Activated naive CD4-positive, alpha-beta T cell (primary cell): ENCODE measurements at regions not wholly inside any gene's neighbourhood (a gene's known extent, or its start where the extent isn't known, plus 50 kb on each side); places are given as distances from the start of the nearest gene placed in this dataset.

Source experiments
- DNase-seq, 4 experiments: peaks; one replicate each; lab custom pipeline; 2025; lab: John Stamatoyannopoulos, UW

- no peak for DNase-seq
Observed at GRCh38 chr7:9856668-9857067, 1117.0 kb upstream of the PHF14 start.

- no peak for DNase-seq
Observed at GRCh38 chr7:9863545-9863944, 1110.1 kb upstream of the PHF14 start.

GRCh38 chr7:9869151-9869550 lies 1104.5 kb upstream of the PHF14 start:
- no peak for DNase-seq

- no peak for DNase-seq
Observed at GRCh38 chr7:9869566-9869965, 1104.1 kb upstream of the PHF14 start.

GRCh38 chr7:9870674-9871073 lies 1103.0 kb upstream of the PHF14 start:
- DNase-seq = no peak

GRCh38 chr7:9874182-9874581 lies 1099.5 kb upstream of the PHF14 start:
- DNase-seq = no peak

GRCh38 chr7:9876053-9876452 lies 1097.6 kb upstream of the PHF14 start:
- no peak for DNase-seq

- DNase-seq = no peak
Observed at GRCh38 chr7:9889554-9889953, 1084.1 kb upstream of the PHF14 start.

- DNase-seq = no peak
Observed at GRCh38 chr7:9890092-9890491, 1083.6 kb upstream of the PHF14 start.

- DNase-seq = no peak
Observed at GRCh38 chr7:9891056-9891455, 1082.6 kb upstream of the PHF14 start.

- no peak for DNase-seq
Observed at GRCh38 chr7:9900339-9900738, 1073.3 kb upstream of the PHF14 start.

- DNase-seq = no peak
Observed at GRCh38 chr7:9921326-9921725, 1052.3 kb upstream of the PHF14 start.

GRCh38 chr7:9937944-9938631 lies 1035.6 kb upstream of the PHF14 start:
- no peak for DNase-seq

- DNase-seq = no peak
Observed at GRCh38 chr7:9939176-9939575, 1034.5 kb upstream of the PHF14 start.

GRCh38 chr7:9945131-9945530 lies 1028.5 kb upstream of the PHF14 start:
- no peak for DNase-seq

- no peak for DNase-seq
Observed at GRCh38 chr7:9945857-9946256, 1027.8 kb upstream of the PHF14 start.

GRCh38 chr7:9955138-9955537 lies 1018.5 kb upstream of the PHF14 start:
- no peak for DNase-seq

- no peak for DNase-seq
Observed at GRCh38 chr7:9958486-9958885, 1015.2 kb upstream of the PHF14 start.

- no peak for DNase-seq
Observed at GRCh38 chr7:9960460-9960859, 1013.2 kb upstream of the PHF14 start.

- DNase-seq = no peak
Observed at GRCh38 chr7:9961161-9961922, 1012.3 kb upstream of the PHF14 start.

GRCh38 chr7:9962742-9963141 lies 1010.9 kb upstream of the PHF14 start:
- no peak for DNase-seq

- DNase-seq = no peak
Observed at GRCh38 chr7:9978106-9979064, 995.3 kb upstream of the PHF14 start.
